ENCODE measurements at regions not wholly inside any gene's neighbourhood (a gene's known extent, or its start where the extent isn't known, plus 50 kb on each side); places are given as distances from the start of the nearest gene placed in this dataset.

DNA sequence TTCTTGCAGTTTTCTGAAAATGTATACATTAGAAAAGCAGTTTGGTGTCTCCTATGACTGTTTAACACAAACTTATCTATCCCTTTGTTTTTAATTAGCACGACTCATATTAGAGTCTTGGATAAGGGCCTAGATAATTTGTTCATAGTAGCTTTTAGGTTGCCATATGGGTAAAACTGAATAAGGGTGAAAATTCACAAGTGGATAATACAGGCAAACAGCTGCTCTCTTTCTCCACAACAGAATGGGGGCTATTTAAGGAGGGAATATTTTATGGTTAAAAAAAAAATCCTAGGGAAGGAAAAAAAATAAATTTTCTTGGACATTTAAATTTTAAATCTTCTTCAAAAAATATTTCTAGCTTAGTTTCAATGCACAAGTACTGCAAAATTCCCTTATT, 1416.1 kb downstream of the GATA3 start:
- DNase-seq (no peak), ATAC-seq (no peak)
- 49% methylated on average over 1 of the region's 1 CpG for WGBS
- no peaks in the 10 kb centered on the region for H3K9me3 ChIP-seq (ENCODE audit: control insufficient read depth, low read length)
- H3K4me1 ChIP-seq (ENCODE audit: control insufficient read depth, insufficient read depth, low read length) = no peaks in the 10 kb centered on the region
- intact Hi-C loops (cut with DNase I) = no loop called here
- H3K27ac ChIP-seq (ENCODE audit: low read length) = no peak overlapping the region
- H3K4me3 ChIP-seq (ENCODE audit: low read length) = no peak overlapping the region
- no peaks in the 10 kb centered on the region for H3K27me3 ChIP-seq (ENCODE audit: control insufficient read depth, insufficient read depth)

DNA sequence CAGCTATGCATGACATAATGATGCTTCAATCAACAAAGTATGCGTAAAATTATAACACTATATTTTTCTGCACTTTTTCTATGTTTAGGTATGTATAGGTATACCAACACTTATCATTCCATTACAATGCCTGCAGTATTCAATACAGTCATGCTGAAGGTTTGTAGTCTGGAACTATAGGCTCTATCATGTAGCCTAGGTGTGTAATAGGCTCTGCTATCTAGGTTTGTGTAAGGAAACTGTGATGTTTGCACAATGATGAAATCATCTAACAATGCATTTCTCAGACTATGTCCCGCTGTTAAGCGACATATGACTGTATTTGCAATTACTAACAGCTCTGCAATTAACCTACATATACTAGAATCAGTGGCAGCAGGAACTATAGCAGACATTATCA, 1447.5 kb downstream of the GATA3 start:
- no peak for ATAC-seq
- H3K27ac ChIP-seq (ENCODE audit: low read length) = no peak overlapping the region
- 66% methylated on average over 3 of the region's 3 CpGs for whole genome bisulfite sequencing
- H3K4me3 ChIP-seq (ENCODE audit: low read length) = no peak overlapping the region
- H3K4me1 ChIP-seq (ENCODE audit: control insufficient read depth, insufficient read depth, low read length) = no peaks in the 10 kb centered on the region
- no peaks in the 10 kb centered on the region for H3K27me3 ChIP-seq (ENCODE audit: control insufficient read depth, insufficient read depth)
- DNase-seq = no peak
- H3K9me3 ChIP-seq (ENCODE audit: control insufficient read depth, low read length) = no peaks in the 10 kb centered on the region
- intact Hi-C loops (cut with DNase I) = no loop called here

DNA sequence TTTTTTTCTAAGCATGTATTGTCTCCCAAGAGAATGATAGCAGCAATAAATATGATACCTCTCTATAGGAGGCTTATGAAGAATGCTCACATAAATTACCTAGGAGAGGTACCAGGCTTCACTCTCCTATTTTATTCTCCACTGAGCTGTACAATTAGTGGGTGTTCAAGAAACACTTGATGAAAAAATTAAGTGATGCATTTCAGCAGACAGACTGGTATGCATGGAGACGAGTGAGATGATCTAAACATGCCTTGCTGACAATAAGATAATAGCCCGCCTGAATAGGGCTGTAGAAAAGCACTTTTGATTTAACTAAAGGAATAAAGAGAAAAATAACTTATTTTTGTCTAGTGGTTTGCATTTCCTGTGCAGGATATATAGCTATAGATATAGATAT, 1449.7 kb downstream of the GATA3 start:
- Histone ChIP-seq H3K4me1 (ENCODE audit: control insufficient read depth, insufficient read depth, low read length) (no peaks in the 10 kb centered on the region), H3K9me3 (ENCODE audit: control insufficient read depth, low read length) (no peaks in the 10 kb centered on the region), H3K27ac (ENCODE audit: low read length) (no peak overlapping the region), H3K4me3 (ENCODE audit: low read length) (no peak overlapping the region), H3K27me3 (ENCODE audit: control insufficient read depth, insufficient read depth) (no peaks in the 10 kb centered on the region)
- DNase-seq (no peak), ATAC-seq (no peak)
- intact Hi-C loops (cut with DNase I) = no loop called here
- 62% methylated on average over 2 of the region's 2 CpGs for WGBS

DNA sequence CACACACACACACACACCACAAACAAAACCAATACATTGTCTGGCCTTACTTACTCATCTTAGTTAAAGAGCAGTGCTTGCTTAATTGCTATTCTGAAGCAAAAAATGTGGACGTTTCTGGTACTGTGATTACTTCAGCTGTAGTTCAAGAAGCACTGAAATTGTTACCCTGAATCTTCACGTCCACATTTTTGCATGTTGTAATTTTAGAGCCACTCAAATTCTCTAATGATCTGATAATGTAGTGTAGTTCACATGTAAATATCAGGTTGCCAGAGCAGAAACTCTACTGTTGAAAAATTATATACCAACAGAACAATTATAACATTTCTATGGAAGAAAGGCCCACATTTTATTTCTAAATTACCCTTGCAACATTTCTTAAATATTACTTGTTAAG, 1451.1 kb downstream of the GATA3 start:
- H3K4me1 ChIP-seq (ENCODE audit: control insufficient read depth, insufficient read depth, low read length) = no peaks in the 10 kb centered on the region
- no peak for DNase-seq
- no peak overlapping the region for H3K4me3 ChIP-seq (ENCODE audit: low read length)
- 33% methylated on average over 2 of the region's 2 CpGs for WGBS
- H3K27ac ChIP-seq (ENCODE audit: low read length) = no peak overlapping the region
- H3K27me3 ChIP-seq (ENCODE audit: control insufficient read depth, insufficient read depth) = no peaks in the 10 kb centered on the region
- H3K9me3 ChIP-seq (ENCODE audit: control insufficient read depth, low read length) = no peaks in the 10 kb centered on the region
- intact Hi-C loops (cut with DNase I) = no loop called here
- ATAC-seq = no peak

DNA sequence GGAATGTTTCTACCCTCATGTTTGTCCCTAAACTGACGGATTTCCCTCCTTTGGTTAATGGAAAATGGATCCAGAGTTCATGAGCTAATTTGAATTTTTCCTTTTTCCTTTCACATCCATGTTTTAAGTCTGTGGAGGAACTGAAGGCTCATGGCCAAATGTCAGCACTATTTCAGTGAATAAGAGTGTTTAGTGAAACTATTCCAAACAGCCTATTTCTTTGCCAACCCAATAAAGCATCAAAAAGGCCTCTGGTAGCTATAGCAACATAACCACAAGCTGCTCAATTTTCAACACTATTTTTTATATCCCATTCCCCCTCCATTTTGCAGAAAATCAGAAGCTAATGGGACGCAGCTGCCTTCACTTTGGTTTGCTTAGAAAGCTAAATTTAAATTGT, 1454.1 kb downstream of the GATA3 start:
- DNase-seq (no peak), ATAC-seq (no peak)
- no peak overlapping the region for H3K4me3 ChIP-seq (ENCODE audit: low read length)
- 34% methylated on average over 2 of the region's 2 CpGs for WGBS
- H3K27me3 ChIP-seq (ENCODE audit: control insufficient read depth, insufficient read depth) = no peaks in the 10 kb centered on the region
- H3K9me3 ChIP-seq (ENCODE audit: control insufficient read depth, low read length) = no peaks in the 10 kb centered on the region
- H3K27ac ChIP-seq (ENCODE audit: low read length) = no peak overlapping the region
- intact Hi-C loops (cut with DNase I) = no loop called here
- H3K4me1 ChIP-seq (ENCODE audit: control insufficient read depth, insufficient read depth, low read length) = no peaks in the 10 kb centered on the region

DNA sequence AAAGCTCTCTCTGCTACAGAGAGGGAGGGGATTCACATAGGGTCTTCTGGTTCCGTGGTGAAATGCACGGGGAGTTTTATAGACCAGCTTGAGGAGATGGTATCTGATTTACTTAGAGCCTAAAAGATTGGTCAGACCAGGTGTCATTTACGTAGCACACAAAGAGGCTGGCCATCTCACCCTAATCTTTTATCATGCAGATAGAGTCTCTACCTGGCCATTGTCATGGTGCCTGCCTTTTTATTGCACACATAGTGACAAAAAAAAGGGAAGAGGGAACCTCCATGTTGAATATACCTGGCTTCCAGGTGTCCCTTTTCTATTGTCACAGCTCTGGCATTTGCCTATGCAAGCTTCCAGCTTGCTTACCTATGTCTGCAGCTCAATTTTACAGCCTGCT, 1456.1 kb downstream of the GATA3 start:
- intact Hi-C loops (cut with DNase I) = no loop called here
- H3K27me3 ChIP-seq (ENCODE audit: control insufficient read depth, insufficient read depth) = no peaks in the 10 kb centered on the region
- 73% methylated on average over 3 of the region's 3 CpGs for WGBS
- H3K27ac ChIP-seq (ENCODE audit: low read length) = no peak overlapping the region
- DNase-seq (no peak), ATAC-seq (no peak)
- no peaks in the 10 kb centered on the region for H3K9me3 ChIP-seq (ENCODE audit: control insufficient read depth, low read length)
- H3K4me1 ChIP-seq (ENCODE audit: control insufficient read depth, insufficient read depth, low read length) = no peaks in the 10 kb centered on the region
- H3K4me3 ChIP-seq (ENCODE audit: low read length) = no peak overlapping the region

DNA sequence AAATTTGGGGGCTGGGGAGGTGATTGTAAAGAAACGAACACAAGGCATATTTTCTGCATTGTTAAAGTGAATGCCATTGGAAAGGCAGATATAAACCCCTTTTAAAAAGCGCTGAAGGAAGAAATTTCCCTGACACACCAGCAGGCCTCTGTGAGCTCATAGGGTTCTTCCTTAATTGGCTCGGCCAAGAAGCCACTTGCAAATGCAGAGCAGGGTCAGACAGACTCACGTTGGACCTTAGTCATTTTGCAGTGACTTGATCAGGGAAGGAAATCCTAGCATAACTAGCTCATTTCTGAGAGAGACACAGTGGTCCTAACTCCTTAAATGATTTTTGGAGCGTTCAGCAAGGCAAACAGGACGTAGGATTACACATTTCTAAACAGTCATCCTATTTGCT, 1461.4 kb downstream of the GATA3 start:
- ATAC-seq (no peak), DNase-seq (no peak)
- H3K9me3 ChIP-seq (ENCODE audit: control insufficient read depth, low read length) = no peaks in the 10 kb centered on the region
- no peaks in the 10 kb centered on the region for H3K27me3 ChIP-seq (ENCODE audit: control insufficient read depth, insufficient read depth)
- intact Hi-C loops (cut with DNase I) = no loop called here
- no peak overlapping the region for H3K27ac ChIP-seq (ENCODE audit: low read length)
- no peak overlapping the region for H3K4me3 ChIP-seq (ENCODE audit: low read length)
- no peaks in the 10 kb centered on the region for H3K4me1 ChIP-seq (ENCODE audit: control insufficient read depth, insufficient read depth, low read length)
- 43% methylated on average over 6 of the region's 6 CpGs for WGBS

DNA sequence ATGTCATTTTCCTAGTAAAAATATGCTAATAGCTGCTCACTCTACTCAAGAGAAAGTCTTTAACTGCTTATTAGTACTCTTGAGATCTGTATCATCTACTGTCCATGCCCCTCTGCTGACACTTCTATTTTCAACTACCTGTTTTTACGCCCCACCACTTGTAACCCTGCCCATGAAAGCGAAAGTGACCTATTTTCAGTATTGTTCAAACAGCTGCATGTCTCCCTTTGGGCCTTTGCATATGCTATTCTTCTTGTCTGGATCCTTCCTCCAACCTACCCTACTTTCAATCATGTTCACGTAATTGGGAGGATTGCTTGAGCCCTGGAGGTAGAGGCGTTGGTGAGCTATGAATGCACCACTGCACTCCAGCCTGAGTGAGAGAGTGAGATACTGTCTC, 1481.3 kb downstream of the GATA3 start:
- Histone ChIP-seq H3K4me1 (ENCODE audit: control insufficient read depth, insufficient read depth, low read length) (no peaks in the 10 kb centered on the region), H3K27ac (ENCODE audit: low read length) (no peak overlapping the region), H3K9me3 (ENCODE audit: control insufficient read depth, low read length) (no peaks in the 10 kb centered on the region), H3K27me3 (ENCODE audit: control insufficient read depth, insufficient read depth) (no peaks in the 10 kb centered on the region), H3K4me3 (ENCODE audit: low read length) (no peak overlapping the region)
- intact Hi-C loops (cut with DNase I) = no loop called here
- DNase-seq (no peak), ATAC-seq (no peak)
- 84% methylated on average over 4 of the region's 4 CpGs for WGBS

DNA sequence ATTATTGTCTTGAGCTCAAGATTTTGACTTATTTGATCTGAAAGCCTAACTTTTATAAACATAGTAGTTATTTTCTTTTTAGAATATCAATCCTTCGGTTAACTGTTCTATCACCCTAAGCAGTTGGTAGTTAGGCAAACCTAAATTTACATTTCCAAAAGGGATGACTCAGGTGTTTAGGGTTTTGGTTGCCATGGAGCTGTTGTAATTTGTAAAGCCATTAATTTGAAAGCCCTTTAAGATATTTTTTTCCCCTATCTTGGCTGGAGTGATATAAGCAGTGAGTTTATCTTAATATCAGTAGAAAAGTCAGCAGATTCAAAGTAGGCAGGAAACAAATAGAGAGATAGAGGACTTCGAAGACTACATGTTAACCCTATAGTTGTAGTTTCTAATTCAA, 1472.6 kb upstream of the CELF2 start:
- intact Hi-C loops (cut with DNase I) = no loop called here

DNA sequence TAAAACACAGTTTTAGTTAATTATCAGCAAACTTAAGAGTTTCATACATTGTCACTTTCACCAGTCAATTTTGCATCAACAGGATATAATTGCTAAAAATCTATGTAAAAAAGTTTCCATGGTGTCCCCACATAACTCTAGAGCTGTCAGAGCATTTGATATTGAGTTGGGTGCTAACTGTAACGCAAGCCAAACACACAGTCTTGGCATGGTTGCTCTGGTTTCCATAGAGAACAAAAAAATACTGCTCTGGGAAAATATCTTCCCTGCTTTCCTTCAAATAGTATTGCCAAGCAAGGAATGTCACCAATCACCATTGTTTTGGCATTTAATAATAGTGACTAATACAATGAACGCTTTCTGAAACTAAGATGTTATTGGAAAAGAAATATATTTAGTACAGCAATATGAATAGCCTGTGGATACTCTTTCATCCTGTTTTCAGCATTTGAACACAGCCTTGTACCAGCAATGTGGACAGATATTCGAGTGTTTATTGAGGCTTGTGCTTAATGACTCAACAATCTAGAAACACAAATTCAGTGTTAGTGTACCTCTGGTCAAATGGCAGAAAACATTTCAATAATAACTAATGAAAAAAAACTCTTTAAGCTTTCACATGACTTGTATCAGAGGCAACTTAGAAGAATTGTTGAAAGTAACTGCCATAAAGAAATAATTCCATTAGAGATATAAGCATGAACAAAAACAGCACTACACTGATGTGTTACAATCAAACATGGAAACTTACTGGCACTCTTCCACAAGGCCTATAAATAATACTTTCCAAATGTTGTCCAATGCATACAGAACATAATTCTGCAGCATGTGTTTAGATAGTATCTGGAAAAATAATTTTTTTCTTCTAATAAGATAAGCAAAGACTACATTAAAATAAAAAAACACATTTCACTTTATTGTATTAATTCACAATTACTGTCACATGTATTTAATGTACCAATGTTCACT, 1469.5 kb upstream of the CELF2 start:
- H3K4me3 ChIP-seq (ENCODE audit: low read length) = no peak overlapping the region
- WGBS = 25% methylated on average over 3 of the region's 3 CpGs
- DNase-seq = no peak
- no peak overlapping the region for H3K27ac ChIP-seq (ENCODE audit: low read length)
- no peaks in the 10 kb centered on the region for H3K9me3 ChIP-seq (ENCODE audit: control insufficient read depth, low read length)
- no peaks in the 10 kb centered on the region for H3K4me1 ChIP-seq (ENCODE audit: control insufficient read depth, insufficient read depth, low read length)
- H3K27me3 ChIP-seq (ENCODE audit: control insufficient read depth, insufficient read depth) = no peaks in the 10 kb centered on the region
- ATAC-seq = peak in 1 of 2 donors; percentile 48
- intact Hi-C loops (cut with DNase I) = no loop called here

More for the DNA sequence above, 1472.6 kb upstream of the CELF2 start:
- DNase-seq (no peak), ATAC-seq (no peak)
- no peaks in the 10 kb centered on the region for H3K9me3 ChIP-seq (ENCODE audit: control insufficient read depth, low read length)
- no peaks in the 10 kb centered on the region for H3K27me3 ChIP-seq (ENCODE audit: control insufficient read depth, insufficient read depth)
- H3K4me1 ChIP-seq (ENCODE audit: control insufficient read depth, insufficient read depth, low read length) = no peaks in the 10 kb centered on the region
- WGBS = 38% methylated on average over 2 of the region's 2 CpGs
- H3K27ac ChIP-seq (ENCODE audit: low read length) = no peak overlapping the region
- H3K4me3 ChIP-seq (ENCODE audit: low read length) = no peak overlapping the region

DNA sequence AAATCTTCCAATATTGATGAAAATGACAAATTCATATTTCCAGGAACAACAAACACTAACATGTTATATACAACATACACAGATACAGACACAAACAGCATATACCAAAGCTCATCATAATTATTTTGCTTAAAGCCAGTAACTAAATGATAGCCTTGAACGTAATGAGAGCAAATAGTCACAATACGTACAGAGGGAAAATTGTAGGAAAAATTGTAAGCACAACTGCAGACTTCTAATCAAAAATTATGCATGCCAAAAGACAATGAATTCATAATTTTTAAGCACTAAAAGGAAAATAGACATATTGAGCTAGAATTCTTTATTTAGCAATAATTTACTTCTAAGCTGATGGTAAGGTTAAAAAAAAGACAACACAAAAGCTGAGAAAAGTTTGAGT, 1466.9 kb upstream of the CELF2 start:
- no peak overlapping the region for H3K4me3 ChIP-seq (ENCODE audit: low read length)
- no peaks in the 10 kb centered on the region for H3K27me3 ChIP-seq (ENCODE audit: control insufficient read depth, insufficient read depth)
- no peaks in the 10 kb centered on the region for H3K4me1 ChIP-seq (ENCODE audit: control insufficient read depth, insufficient read depth, low read length)
- ATAC-seq (no peak), DNase-seq (no peak)
- WGBS = 94% methylated on average over 2 of the region's 2 CpGs
- intact Hi-C loops (cut with DNase I) = no loop called here
- no peaks in the 10 kb centered on the region for H3K9me3 ChIP-seq (ENCODE audit: control insufficient read depth, low read length)
- H3K27ac ChIP-seq (ENCODE audit: low read length) = no peak overlapping the region

DNA sequence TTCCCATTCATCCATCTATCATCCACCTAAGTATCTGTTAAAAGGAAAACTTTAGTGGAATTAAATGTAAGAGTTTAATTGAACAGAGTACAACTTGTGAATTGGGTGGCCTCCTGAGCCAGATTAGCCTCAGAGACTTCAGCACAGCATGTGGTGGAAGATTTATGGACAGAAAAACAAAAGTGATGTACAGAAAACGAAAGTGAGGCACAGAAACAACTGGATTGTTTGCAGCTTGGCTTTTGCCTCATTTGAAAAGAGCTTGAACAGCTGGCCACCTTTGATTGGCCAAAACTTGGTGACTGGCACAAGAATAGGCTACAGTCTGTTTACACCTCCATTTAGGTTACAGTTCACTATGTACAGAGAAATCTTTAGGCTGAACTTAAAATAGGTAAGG, 1463.4 kb upstream of the CELF2 start:
- no peak overlapping the region for H3K27ac ChIP-seq (ENCODE audit: low read length)
- WGBS = 51% methylated on average over 1 of the region's 1 CpG
- no peaks in the 10 kb centered on the region for H3K9me3 ChIP-seq (ENCODE audit: control insufficient read depth, low read length)
- ATAC-seq (no peak), DNase-seq (no peak)
- H3K4me3 ChIP-seq (ENCODE audit: low read length) = no peak overlapping the region
- H3K4me1 ChIP-seq (ENCODE audit: control insufficient read depth, insufficient read depth, low read length) = no peaks in the 10 kb centered on the region
- intact Hi-C loops (cut with DNase I) = no loop called here
- no peaks in the 10 kb centered on the region for H3K27me3 ChIP-seq (ENCODE audit: control insufficient read depth, insufficient read depth)

Measured in right cardiac atrium (tissue), 5 donors.